NCI-H2107 (cell line): ENCODE measurements at regions not wholly inside any gene's neighbourhood (a gene's known extent, or its start where the extent isn't known, plus 50 kb on each side); places are given as distances from the start of the nearest gene placed in this dataset.

Source experiments
- DNase-seq: peaks from one replicate; lab custom pipeline; 2025; lab: John Stamatoyannopoulos, UW

DNA sequence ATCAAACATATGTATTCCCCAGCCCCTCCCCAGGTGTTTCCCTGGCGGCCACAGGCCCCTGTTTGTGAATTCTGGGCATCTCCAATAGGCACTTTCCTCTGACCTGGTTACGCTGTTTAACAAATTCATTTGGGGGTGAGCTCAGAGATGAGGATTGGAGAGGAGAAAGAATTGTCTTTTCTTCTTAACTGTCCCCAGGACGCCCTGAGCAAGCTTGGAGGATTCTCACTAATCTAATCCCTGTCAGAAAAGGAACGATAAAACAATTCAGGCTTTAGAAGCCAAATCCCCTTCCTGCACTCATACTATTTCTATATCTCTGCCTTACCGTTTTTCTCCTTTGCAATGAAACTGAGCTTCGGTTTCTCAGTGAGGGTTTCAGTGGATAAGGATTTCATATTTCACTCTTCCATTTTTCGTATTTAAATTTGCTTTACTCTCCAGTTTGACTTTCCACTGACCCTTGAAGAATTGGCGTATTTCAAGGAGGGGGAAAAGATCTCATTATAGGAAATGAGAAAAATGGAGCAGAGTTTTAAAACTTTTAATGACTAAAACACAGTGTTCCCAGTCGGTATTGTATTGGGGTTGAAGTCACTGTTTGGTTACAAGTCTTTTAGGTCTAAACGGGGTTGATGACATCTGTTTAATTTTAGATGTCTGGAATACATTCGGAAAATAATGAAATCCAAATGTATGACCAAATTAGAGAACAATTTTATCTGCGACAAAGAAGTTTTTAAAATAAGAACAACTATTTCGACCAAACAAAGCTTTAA is 180.1 kb downstream of the MACROH2A1 start:
- no peak for DNase-seq

DNA sequence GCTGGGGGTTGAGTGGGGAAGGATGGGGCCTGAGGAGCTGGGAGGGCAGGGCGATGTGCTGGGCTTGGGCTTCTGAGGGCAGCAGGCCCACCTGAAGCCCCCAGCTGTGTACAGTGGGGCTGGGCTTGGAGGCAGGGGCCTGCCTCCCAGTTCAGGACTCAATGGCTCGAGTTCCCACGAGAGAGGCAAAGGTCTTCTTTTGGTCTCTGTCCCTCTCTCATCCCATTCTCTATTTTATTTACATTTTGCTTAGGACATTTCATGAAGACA is 180.6 kb downstream of the MACROH2A1 start:
- no peak for DNase-seq

DNA sequence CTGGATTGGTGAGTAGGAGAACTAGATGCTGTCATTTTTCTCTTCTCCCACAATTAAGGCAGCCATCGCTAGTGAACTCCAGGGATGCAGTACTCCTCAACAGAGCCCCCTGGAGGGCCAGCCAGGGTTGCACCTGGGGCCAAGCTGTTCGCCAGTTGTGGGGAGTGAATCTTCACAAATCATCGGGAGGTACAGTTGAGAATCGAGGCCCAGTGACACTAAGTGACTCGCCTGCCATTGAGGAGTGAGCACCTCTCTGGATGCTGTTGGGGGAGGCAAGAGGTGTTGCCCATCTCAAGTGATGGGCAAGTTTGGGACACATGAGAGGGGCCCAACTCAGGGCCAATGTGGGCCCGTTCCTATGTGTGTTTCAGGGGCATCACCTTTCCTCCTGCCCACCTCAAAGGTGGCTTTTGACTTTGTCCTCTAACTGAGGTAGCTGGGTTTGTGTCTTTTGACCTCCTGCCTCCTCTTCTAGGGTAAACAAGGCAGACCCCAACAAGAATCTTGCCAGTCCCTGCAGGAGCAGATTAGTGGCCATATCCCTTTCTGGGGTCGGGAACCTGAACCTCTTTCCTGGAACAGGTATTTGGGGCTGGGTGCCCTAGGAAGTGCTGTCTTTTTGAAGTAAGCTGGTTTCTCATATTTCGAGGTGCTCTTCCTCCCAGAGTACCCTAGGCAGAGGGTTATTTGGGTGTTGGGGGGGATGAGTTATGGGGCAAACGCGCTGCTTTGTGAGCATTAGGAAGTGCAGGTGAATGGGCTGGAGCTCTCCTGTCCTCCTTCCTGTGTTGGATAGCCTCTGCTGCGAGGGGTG is 181.2 kb downstream of the MACROH2A1 start:
- no peak for DNase-seq

DNA sequence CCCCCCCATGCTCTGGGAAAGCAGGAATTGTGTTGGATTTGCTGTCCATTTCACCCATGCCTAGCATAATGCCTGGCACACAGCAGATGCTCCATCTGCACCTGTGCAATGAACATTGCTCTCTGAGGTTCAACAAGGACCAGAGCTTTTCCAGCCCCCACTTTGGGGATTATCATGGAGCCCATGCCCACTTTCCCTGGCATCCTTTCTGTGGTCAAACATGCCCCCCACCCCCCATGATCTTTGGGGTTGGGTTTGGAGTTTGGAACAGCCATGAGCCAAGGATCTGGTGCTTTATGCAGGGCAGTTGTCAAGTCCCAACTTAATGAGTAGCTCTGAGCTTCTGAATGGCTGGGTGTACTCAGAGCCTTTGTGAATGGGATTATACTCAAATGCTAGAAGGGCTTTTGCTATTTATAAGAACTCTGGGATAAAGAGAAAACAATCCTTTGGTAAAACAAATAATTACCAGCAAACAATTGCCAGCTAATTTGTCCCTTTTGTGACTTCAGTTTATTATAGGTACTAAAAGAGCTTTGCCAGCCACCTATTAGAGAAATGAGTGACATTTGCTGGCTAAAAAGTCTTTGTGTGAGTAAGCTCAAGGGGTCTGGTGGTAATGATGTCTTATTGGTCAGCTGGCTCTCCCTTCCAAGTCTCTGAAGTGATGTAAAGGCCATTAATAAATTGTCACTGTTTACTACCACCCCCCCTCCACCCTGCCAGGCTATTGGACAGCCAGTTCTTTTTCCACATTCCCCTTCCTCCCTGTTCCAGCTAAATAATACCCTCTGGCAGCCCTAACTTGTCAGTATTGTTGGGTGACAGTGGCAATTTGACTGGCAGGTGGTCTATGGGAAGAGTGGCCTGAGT is 182.3 kb downstream of the MACROH2A1 start:
- no peak for DNase-seq

DNA sequence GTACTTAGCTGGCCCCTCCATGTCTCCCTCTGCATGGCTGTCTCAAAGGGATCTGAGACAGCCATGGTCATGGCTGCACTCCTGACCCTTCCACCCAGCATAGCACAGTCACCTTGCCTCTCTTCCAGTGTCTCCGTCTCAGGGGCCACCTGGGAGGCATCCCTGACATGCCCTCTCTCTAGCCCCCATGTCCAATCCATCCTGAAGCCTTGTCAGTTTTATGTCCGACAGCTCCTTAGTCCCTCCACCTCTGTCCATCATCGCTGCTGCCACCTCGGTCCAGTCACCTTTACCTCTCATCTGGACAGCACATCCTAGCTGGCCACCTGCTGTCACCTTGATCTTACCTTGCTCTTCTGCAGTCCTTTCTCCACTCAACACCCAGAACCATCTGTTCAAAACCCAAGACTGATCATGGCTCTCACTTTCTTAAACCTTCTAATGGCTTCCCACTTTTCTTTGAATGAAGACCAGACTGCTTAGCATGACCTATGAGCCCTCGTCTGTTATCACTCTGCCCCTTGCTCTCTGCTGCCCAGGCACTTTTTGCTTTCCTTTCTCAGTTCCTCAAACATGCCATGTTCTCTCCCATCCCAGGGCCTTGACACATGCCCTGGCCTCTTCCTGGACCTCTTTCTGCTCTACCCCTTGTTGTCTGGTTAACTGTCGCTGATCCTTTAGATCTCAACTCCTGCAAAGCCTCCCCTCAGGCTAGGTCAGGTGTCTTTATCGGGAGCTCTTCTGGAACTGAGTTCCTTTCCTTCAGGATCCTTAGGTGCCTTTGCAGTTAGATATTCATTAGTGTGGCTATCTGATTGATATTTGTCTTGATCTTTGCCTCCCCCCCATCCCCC is 181.8 kb upstream of the PITX1 start:
- no peak for DNase-seq

DNA sequence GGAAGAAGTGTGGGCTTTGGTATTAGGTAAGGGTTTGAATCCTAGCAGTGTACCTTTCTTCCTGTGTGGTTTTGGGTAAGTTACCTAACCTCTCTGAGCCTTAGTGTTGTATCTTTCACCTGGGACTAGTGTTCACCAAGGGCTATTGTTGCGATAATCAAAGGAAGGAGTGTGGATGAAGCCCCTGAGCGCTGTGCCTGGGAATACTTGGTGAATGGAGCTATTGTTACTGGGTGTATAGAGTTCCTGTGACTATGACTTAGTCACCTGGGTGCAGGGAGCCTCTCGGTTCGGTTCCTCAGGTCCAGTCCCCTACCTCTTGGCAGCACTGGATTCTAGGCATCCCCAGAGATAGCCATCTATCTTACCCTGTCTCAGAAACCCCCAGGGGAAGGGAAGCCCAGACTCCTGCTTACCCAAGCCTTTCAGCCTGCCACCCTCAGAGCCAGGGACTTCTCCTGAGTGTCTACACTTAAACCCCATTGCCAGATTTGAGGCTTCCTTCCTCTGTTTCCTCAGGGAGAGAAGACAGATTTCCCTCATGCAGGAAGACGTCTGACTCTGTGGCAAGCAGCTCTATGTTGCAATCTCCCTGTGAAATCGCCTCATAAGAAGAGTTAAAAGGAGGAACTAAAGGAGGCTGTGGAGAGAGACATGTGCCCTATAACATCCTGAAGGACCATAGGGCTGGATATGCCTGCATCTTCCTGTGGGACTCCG is 181.0 kb upstream of the PITX1 start:
- no peak for DNase-seq

DNA sequence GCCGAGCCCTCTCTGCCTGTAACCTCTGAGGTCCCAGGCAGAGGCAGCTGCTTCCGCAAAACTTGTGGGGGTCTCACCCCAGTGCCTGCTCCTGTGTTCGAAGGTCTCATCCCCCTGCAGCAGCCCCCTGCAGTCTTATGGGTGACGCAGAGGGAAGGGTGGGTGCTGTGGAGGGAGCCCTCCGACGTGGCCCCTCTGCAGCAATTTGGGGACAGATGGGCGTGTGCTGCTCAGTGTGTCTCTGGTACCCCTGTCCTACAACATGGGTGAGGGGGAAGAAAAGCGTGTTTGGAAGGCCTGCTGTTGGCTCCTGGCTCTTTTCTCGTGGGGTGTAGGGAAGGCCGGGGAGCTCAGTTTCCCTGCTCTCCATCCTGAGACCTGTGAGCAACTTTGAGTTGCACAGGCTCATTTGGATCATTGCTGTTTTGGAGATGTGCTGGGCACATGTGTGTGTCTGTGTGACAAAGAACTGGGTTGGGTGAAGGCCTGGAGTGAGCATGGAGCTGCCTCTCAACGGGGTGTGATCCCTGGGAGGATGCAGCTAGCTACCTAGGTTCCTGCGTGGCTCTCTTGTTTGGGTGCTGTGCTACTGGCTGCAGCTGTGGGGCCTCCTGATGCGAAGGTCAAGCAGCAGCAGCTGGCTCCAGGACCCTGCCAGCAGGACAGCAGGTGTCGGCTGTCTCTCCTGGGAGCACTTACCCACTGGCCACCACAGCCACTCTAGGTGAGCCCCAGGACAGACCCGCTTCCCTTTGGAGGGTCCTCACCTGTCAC is 179.6 kb upstream of the PITX1 start:
- DNase-seq: no peak

DNA sequence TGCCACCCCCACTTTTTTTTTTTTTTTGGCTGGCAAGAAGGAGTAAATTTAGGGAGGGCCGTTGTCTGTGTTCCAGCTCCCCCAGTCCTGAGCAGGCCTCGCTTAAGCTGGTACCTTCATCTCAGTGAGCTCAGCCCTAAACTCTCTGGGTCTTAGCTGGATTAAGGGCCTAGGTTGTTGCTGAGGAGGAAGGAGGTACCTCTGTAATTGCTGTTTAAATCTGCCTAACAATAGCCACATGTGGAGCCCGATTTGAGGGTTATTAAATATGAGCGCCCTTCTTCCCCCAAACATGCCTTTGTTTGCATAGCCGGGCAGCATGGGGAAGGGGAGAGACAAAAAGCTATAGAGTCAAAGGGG is 179.0 kb upstream of the PITX1 start:
- DNase-seq: no peak

DNA sequence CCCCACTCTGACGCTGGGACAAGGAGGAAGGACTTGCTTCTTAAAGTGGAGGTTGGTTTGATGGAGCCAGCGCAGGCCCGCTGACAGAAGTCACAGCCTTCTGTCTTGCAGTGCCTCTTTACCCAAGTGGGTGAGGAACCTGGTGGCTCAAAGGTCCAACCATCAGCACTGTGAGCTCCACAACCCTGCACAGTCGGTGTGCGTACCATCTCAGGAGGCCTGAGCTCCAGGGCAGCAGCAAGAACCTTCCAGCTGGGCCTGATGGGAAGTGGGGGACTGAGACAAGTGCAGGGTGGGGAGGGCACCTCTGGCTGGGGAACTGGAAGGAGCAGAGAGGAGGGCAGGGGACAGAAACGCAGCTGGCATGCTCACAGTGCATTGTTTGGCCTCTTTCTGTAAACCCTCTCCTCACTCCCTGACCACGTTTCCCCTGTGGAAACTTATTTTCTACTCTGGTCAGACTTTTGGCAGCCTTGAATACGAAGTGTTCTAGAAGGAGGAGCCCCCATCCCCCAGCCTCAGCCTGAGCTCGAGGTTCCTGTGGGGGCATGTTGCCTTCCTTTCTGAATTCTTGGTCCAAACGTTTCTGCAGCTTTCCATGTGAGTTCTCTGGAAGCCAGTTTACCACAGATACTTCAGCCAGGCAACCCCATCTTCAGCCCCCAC is 178.5 kb upstream of the PITX1 start:
- DNase-seq: no peak

DNA sequence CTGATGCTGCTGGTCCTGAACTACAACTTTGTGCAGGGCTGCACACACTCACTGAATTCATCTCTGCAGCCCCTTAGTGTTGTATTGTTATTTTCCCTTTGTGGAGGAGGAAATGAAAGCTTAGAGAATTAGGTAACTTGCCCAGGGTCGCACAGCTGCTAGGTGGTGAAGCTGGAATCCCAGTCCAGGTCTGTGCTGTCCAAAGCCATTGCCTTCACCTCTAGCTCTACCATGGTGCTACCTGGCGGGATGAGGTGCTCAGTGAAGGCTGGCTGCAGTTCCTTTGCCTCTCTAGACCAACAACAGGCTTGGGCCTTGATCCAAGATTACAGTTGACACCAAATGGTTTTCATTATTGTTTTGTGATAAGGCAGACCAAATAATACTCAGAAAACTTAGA is 177.8 kb upstream of the PITX1 start:
- no peak for DNase-seq

DNA sequence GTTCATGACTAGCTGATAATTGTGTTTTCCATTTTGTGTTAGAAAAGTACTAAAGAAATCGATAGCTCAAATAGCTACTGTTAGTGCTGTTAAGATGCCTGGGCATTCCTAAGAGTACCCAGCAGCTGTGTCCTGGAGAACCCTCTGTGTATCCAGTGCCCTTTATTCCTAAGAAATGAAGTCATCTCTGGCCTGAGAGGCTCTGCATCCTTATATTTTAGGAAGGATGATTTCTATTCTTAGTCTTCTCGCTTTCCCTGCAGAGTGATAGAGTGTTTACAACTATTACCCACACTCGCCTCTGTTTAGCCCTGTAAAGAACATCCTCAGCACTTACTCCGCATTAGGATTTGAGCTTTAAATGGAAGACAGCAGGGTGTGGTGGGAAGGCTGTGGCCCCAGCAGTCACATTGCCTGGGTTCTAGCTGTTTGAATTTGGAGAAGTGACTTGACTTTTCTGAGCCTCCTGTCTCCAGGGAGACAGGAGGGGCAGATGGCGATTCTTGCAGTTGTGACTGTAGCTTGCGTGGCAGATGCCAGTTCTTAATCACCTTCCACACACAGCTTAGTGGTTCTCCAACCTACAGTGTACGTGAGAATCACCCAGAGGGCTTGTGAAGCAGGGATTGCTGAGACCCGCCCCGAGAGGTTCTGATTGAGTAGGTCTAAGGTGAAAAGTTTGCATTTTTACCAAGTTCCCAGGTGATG is 177.2 kb upstream of the PITX1 start:
- DNase-seq: no peak

DNA sequence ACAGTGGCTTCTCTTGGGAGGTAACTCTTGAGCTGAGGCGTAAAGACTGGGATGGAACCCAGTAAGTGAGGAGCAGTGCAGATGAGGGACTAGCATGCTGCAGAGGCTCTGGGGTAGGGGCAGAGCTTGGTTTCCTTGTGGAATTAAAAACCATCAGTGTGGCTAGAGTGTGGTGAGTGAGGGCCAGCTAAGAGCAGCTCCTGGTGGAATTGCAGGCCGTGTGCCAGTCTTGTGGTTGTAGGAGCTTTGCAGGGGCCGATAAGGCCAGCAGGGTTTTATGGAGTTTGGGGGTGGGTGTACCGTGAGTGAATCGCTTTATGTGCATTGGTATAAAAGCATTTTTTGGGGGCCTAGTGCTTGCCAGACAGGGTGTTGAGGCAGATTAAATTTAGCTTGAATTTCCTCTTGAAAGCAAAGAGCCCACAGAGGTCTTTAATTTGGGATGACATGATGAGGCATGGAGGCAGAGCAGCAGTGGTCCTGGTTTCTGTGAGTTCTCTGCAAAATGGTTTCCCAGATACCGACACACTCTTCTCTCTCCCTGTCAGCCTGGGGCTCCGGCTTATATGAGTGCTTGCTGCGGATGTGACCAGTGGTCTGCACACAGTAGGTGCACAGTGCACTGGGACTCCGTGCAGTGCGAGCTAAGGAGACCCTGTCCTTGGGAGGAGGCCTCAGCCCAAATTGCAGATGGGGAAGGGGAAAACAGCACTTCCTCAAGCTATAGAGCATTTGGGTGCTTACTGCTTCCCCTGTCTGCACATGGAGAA is 176.4 kb upstream of the PITX1 start:
- DNase-seq: no peak

DNA sequence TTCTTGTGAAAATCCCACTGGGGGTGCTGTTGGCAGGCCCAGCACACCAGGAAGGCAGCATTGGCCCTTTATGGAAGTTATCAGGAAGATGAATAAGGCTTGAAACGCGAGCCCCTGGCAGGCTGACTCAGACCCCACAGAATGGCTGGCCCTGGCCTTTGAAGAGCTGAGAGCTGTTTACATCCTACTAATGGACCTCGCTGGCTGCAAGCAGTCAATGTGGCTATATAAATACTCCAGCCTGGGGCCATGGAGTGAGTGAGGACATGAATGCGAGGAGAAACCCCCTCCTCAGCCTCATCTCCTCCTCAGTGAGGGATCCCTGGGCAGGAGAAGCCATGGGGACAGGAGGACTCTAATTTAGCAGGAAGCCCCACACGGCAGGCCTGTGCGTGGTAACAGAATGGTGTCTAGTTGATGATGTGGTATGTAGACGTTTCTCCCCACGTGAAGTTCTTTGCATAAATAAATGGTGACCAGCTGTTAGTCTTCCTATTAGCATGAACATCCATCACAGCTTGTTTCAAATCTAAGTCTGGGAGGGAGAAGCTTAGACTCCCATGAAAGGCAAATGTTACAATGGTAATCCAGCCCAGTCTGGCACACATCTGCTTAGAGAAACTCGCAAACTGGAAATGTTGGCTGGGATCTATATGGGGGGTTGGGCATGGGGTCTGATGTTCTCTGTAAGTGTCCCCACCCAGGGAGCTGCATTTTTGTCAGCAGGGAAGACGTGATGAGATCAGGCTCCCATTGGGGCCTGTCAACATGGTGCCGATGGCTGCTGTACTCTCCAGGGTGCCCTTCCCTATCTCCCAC is 175.1 kb upstream of the PITX1 start:
- DNase-seq: peak; percentile 22

DNA sequence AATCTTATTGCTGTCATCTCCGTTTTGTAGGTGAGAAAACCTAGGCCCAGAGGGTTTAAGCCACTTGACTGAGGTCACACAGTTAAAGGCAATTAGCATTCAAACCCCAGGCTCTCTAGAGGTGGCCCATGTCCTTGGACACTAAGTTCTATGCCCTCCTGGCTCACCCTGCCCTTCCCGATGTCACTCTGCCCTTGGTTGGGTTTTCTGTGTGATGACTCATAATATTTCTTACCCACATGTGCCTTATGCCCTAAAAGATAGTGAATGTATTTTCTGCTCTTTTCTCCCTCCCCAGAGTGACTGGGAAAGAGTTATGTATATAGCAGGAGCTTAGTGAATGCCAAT is 174.5 kb upstream of the PITX1 start:
- no peak for DNase-seq

DNA sequence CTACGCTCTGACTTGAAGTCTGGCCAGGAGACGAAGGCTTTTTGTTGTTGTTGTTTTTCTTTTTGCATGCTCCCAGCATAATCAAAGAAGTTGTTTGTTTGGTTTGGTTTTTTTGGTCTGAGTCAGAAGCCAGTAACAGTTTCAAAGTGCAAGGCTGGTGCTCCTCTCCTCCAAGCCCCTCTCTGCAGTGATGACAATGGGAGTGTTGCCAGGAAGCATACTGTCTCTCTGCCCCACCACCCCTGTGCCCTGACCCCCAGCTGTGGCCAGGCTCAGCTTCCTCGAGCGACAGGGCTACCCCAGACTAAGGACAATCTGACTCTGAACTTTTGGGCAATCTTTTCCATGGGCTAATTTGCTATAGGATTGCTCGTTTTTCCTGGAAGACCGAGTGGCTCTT is 173.8 kb upstream of the PITX1 start:
- no peak for DNase-seq

DNA sequence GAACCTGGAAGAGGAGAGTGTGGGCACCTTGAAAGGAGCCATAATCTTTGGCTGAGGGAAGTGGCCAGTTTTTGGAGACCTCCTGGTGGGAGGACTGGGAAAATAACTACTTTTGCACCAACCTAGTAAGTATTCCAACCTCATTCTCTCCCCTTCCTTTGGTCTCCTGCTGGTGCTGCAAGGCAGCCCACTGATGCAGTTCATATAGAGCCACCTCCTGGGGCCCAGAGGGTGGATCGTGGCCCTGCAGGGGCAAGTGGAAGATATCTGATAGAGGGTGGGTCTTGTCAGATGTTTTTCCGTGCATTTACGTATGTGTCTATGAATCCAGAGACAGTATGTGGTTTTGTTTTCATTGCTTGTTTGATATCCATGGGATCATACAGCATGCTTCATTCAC is 172.8 kb upstream of the PITX1 start:
- DNase-seq: no peak

DNA sequence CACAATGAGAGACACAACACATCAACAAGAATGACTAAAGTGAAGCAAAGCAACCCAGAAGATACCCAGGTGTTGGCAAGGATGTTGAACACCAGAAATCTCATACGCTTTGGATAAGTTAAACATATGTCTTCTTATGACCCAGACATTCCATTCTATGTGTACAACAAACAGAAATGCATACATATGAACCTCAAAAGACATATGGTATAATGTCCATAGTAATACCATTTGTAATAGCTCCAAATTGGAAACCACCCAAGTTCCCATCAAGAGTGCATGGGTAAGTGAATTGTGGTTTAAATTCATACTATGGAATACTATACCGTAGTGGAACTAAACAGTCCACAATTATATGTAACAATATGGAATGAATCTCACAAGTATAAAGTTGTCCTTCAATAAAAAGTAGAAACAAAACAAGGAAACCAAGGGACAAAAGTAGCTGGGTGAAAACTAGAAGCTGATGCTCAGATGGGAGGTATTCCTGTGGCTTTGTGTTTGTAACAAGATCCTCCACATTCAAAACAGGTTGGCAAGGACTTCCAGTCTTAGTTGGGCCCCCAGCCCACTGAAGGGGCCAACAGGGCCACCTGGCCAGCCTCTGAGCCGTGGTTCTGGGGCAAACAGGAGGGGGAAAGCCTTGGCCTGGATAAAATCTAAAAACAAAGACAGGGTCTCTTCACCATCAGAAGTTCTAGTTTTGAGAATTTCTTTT is 171.8 kb upstream of the PITX1 start:
- no peak for DNase-seq
